AG04449 (cell line): ENCODE measurements at regions not wholly inside any gene's neighbourhood (a gene's known extent, or its start where the extent isn't known, plus 50 kb on each side); places are given as distances from the start of the nearest gene placed in this dataset.
"Not testable (repeated sequence)": the region's sequence is repeated elsewhere in the genome, so short reads cannot be mapped to it uniquely, and the experiment has no call there.

ENCODE experiments used
- CTCF ChIA-PET: fragments of 350-600 bp; formaldehyde crosslinking; extraction: SDS; loops from one replicate; lab custom pipeline; 2021; ENCODE audit warnings: antibody characterized with exemption; lab: Yijun Ruan, JAX
- POLR2A ChIA-PET: fragments of 400-600, 350-600 bp; formaldehyde crosslinking; extraction: SDS; loops from one replicate; lab custom pipeline; 2020; ENCODE audit warnings: antibody characterized with exemption, inconsistent platforms; lab: Yijun Ruan, JAX
- DNase-seq: peaks from one replicate; pipeline ENCODE4 v3.0.0-alpha.2; 2010; ENCODE audit warnings: low read depth, low spot score
- H3K4me3 ChIP-seq: 2 replicates; pipeline ENCODE4 v1.5.1; 2011; ENCODE audit warnings: low read depth, mild to moderate bottlenecking, control low read depth, low read length
- CTCF ChIP-seq: IDR thresholded peaks from one replicate; pipeline ENCODE4 v1.5.1; 2011; ENCODE audit warnings: mild to moderate bottlenecking, moderate library complexity, low read length, control low read depth, inconsistent platforms; ENCODE audit not compliant: insufficient read depth; ENCODE audit errors: missing control alignments

- DNase-seq, result no peak
- no peak for TF ChIP-seq CTCF
- H3K4me3 ChIP-seq, result no peak overlapping the region
- ChIA-PET POLR2A (no interaction called here), CTCF (no interaction called here)
Measured at GRCh38 chr1:190807629-190808028, 330.0 kb upstream of the BRINP3 start.

GRCh38 chr1:190808035-190808434 lies 330.4 kb upstream of the BRINP3 start:
- no peak for DNase-seq
- TF ChIP-seq CTCF, result no peak
- ChIA-PET CTCF (no interaction called here), POLR2A (no interaction called here)
- H3K4me3 ChIP-seq, result no peak overlapping the region

GRCh38 chr1:190809312-190809711 lies 331.6 kb upstream of the BRINP3 start:
- TF ChIP-seq CTCF, result no peak
- CTCF ChIA-PET, result no interaction called here
- DNase-seq, result no peak
- POLR2A ChIA-PET, result no interaction called here
- H3K4me3 ChIP-seq, result no peak overlapping the region

- DNase-seq, result no peak
- ChIA-PET CTCF (no interaction called here), POLR2A (no interaction called here)
- TF ChIP-seq CTCF, result no peak
- no peak overlapping the region for H3K4me3 ChIP-seq
Measured at GRCh38 chr1:190812996-190813395, 335.3 kb upstream of the BRINP3 start.

- ChIA-PET CTCF (no interaction called here), POLR2A (interaction anchor here (0.6 kb wide), 1 partner anchor 49 kb away, joined by 5 read pairs; no protein-coding TSS in a partner anchor)
- no peak for DNase-seq
- no peak overlapping the region for H3K4me3 ChIP-seq
- TF ChIP-seq CTCF, result no peak
Measured at GRCh38 chr1:190832511-190832910, 354.8 kb upstream of the BRINP3 start.

- CTCF ChIA-PET, result no interaction called here
- H3K4me3 ChIP-seq, result no peak overlapping the region
- POLR2A ChIA-PET, result no interaction called here
- no peak for TF ChIP-seq CTCF
- DNase-seq, result no peak
Measured at GRCh38 chr1:190835658-190836057, 358.0 kb upstream of the BRINP3 start.

GRCh38 chr1:190837200-190837599 lies 359.5 kb upstream of the BRINP3 start:
- POLR2A ChIA-PET, CTCF ChIA-PET, H3K4me3 ChIP-seq, DNase-seq: not testable (repeated sequence)
